SK-N-MC (cell line): ENCODE measurements at regions not wholly inside any gene's neighbourhood (a gene's known extent, or its start where the extent isn't known, plus 50 kb on each side); places are given as distances from the start of the nearest gene placed in this dataset.

Source experiments
- DNase-seq: peaks from one replicate; pipeline ENCODE4 v3.0.0-alpha.2; 2011; ENCODE audit warnings: low read depth, low spot score
- H3K27ac ChIP-seq: fragments of 200-600 bp; sonication (generic); 2 replicates; pipeline ENCODE4 v1.5.1; 2016; ENCODE audit warnings: mixed run types
- H3K36me3 ChIP-seq: fragments of 200-600 bp; sonication (generic); 2 replicates; pipeline ENCODE4 v1.6.1; 2017; ENCODE audit warnings: antibody characterized with exemption, low read length, mixed read lengths; ENCODE audit not compliant: insufficient read depth
- H3K4me3 ChIP-seq: fragments of 200-600 bp; sonication (generic); 2 replicates; pipeline ENCODE4 v1.5.1; 2016
- H3K9ac ChIP-seq: fragments of 200-600 bp; sonication (generic); 2 replicates; pipeline ENCODE4 v1.8.0; 2017; ENCODE audit warnings: mixed run types, mixed read lengths; ENCODE audit not compliant: insufficient read length
- H3K9me3 ChIP-seq: fragments of 200-600 bp; sonication (generic); 2 replicates; pipeline ENCODE4 v1.6.1; 2017; ENCODE audit warnings: low read depth, mild to moderate bottlenecking, antibody characterized with exemption, low read length, moderate library complexity, mixed read lengths
- EZH2 ChIP-seq: fragments of 200-600 bp; sonication (generic); IDR thresholded peaks from one replicate; pipeline ENCODE4 v1.6.1; 2017; ENCODE audit warnings: antibody characterized with exemption
- FOXP2 ChIP-seq: optimal IDR thresholded peaks from 2 replicates; pipeline ENCODE3; 2011; ENCODE audit warnings: mild to moderate bottlenecking, moderate library complexity; ENCODE audit not compliant: insufficient read depth; ENCODE audit errors: extremely low read length, control extremely low read depth
- POLR2AphosphoS5 ChIP-seq: IDR thresholded peaks from 2 replicates; pipeline ENCODE4 v1.6.1; 2012; ENCODE audit warnings: mild to moderate bottlenecking, low read depth, low read length, borderline replicate concordance

DNA sequence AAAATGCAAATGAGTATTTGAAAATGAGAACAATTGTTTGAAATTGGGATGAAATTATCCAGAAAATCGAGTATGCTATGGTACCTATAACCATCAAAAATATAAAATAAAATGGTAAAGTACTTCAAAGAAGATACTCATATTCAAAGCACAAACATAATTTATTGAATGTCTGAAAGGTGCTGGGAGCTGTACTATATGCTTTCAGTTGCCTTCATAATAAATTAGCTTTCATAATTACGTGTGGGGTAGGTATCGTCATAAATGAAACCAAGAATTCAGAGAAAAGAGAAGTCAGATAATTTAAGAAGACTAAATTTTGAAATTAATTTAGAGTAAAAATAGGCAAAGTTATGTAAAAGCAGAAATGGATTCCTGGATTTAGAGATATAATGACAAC, 721.9 kb upstream of the ACVR2A start:
- Histone ChIP-seq H3K36me3 (no peaks in the 10 kb centered on the region), H3K27ac (no peak overlapping the region), H3K9me3 (no peaks in the 10 kb centered on the region), H3K4me3 (no peak overlapping the region), H3K9ac (no peak overlapping the region)
- no peak for DNase-seq
- TF ChIP-seq FOXP2 (no peak), POLR2AphosphoS5 (no peak), EZH2 (no peak)

DNA sequence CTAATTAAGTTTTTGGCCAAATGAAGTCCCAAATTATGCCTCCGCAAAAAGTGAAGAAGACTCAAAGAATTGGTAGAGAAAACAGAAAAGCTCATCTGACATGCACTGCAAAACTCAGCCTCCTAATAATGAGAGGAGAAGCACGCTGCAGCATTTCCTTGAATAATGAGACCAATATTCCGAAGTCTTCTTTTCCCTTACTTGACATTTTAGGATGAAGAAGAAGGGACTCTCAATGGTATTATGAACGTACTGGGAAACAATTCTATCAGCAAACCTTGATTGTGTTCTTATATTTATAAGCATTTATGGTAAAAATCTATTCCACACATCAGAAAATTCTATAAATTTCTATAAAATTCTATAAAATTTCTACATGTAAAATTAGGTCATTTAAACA, 733.9 kb upstream of the ACVR2A start:
- Histone ChIP-seq H3K9ac (no peak overlapping the region), H3K9me3 (no peaks in the 10 kb centered on the region), H3K36me3 (no peaks in the 10 kb centered on the region), H3K27ac (no peak overlapping the region), H3K4me3 (no peak overlapping the region)
- no peak for DNase-seq
- TF ChIP-seq POLR2AphosphoS5 (no peak), EZH2 (no peak), FOXP2 (no peak)

DNA sequence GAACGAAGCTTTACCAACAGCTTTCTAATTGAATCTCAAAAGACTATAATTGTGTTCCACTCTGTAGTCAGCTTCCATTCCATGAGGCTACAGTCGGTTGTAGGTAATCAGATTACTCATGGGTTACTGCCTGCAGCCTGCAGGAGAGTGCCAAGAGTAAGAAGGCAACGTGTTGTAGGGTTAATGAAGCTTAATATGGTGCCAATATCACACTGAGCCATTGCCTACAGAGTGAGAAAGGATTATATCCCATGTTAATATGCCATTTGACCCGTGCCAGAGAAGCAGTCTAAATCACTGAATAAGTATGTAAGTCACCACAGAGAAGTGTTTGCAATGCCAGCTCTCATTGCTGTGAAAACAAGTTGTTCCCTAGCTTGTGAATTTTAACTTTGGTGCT, 734.5 kb upstream of the ACVR2A start:
- H3K9me3 ChIP-seq = no peaks in the 10 kb centered on the region
- TF ChIP-seq FOXP2 (no peak), EZH2 (no peak), POLR2AphosphoS5 (no peak)
- H3K4me3 ChIP-seq = no peak overlapping the region
- DNase-seq = no peak
- no peak overlapping the region for H3K27ac ChIP-seq
- no peaks in the 10 kb centered on the region for H3K36me3 ChIP-seq
- H3K9ac ChIP-seq = no peak overlapping the region

DNA sequence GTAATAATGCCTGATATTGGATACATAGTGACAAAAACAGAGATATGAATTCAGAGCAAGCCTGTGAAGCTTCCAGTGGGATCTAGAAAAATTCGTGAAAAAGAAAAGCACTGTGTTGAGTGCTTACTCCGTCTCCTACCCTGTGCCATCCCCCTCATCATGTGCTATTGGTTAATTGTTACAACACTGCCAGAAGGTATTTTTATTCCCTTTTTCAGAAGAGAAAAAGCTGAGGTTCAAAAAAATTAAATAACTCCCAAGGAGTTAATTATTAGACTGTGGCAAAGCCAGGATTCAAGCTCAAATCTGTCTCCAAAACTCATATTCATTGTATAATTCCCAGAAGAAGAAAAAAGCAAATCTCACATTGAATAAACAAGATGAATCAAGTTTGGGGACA, 735.5 kb upstream of the ACVR2A start:
- H3K27ac ChIP-seq = no peak overlapping the region
- no peak for DNase-seq
- no peaks in the 10 kb centered on the region for H3K36me3 ChIP-seq
- no peak overlapping the region for H3K4me3 ChIP-seq
- no peak for TF ChIP-seq FOXP2
- no peak for TF ChIP-seq POLR2AphosphoS5
- TF ChIP-seq EZH2 = no peak
- no peaks in the 10 kb centered on the region for H3K9me3 ChIP-seq
- peak overlapping the region; percentile 13 for H3K9ac ChIP-seq

DNA sequence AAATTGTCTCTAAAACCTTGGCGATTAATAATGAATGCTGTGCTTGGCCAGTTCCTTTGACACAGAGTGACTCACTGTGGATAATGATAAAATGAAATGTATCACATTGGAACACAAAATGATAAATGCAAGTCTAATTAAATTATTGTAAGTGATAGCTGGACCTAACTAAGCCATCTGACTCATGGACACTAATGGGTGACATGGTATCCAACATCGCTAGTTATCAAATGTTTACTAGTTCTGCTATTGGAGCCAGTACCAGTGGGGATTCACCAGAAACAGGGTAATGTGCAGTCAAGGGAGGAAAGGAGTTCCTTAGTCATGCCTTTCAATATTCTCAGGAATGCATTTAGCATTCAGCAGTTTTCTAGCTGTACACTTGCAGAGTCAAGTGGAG, 736.3 kb upstream of the ACVR2A start:
- Histone ChIP-seq H3K36me3 (no peaks in the 10 kb centered on the region), H3K9ac (no peak overlapping the region), H3K27ac (no peak overlapping the region), H3K9me3 (no peaks in the 10 kb centered on the region), H3K4me3 (no peak overlapping the region)
- TF ChIP-seq POLR2AphosphoS5 = no peak
- TF ChIP-seq EZH2 = no peak
- TF ChIP-seq FOXP2 = no peak
- no peak for DNase-seq

DNA sequence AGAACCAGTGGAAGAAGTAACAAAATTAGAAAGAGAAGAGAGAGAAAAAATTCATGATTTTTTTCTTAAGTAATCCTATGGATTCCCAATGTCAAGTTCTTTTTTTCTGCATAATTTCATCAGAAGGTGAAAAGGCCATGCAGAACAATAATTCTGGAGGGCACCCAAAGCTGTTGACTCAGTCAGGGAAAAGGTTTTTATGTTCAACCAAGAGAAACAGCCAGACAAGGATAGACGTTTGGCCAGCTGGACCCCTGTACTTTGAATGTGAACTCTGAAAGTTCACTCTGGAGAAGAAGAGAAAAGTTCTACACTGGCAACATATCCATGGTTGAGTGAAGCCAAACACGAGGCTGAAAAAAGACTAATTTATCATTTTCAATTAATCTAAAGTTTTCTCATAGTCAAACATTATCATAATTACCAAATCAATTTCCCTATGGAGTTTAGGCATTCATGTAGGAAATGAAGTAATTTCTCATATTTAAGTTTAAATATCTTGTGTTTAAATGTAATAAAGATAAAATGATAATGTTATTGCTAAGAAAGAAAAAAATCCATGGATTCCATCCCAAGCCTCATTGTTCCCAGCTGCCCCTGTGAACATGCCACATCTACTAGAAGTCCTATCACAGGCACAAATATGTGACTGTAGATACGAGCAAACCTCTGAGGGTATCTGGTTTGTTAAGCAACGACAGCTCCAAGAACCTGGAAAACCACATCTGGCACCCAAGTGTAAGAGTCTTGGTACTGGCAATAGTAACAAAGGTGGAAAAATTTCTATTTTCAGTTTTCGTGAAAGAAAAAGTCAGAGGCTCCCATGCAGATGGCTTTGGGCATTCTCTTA, 742.7 kb upstream of the ACVR2A start:
- no peak for TF ChIP-seq FOXP2
- no peak for TF ChIP-seq POLR2AphosphoS5
- TF ChIP-seq EZH2 = no peak

DNA sequence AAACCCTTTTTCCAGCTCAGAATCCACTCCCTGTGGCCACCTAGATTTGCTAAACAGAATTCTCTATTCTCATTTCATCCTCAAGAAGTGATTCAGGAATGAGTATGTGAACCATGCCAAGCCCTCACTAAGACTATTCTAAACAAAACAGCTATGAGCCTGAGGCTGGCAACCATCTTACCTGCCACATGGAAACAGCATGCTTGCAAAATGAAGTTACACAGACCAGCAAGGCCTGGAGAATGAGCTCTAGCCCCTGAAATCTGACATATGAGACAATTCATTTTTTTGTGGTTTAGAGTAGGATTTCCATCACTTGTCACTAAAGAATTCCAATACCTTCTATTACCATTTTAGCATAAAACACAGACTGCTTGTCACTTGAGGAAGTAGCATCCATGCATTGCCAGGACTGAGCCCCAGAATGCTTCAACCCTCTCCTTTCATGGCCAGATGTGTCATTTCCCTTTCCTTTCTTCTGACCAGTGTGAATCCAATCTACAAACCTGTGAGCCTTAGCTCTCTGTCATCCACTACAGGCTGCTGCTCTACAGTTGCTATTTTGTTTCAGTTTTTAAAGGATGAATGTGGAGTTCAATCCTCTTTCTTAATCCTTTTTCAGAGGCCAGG, 744.3 kb upstream of the ACVR2A start:
- Histone ChIP-seq H3K9ac (no peak overlapping the region), H3K9me3 (no peaks in the 10 kb centered on the region), H3K4me3 (no peak overlapping the region), H3K27ac (no peak overlapping the region), H3K36me3 (no peaks in the 10 kb centered on the region)
- TF ChIP-seq EZH2 (no peak), POLR2AphosphoS5 (no peak), FOXP2 (no peak)
- DNase-seq = no peak

More for the DNA sequence above, 742.7 kb upstream of the ACVR2A start:
- Histone ChIP-seq H3K9ac (no peak overlapping the region), H3K36me3 (no peaks in the 10 kb centered on the region), H3K9me3 (no peaks in the 10 kb centered on the region), H3K27ac (no peak overlapping the region), H3K4me3 (no peak overlapping the region)
- no peak for DNase-seq

DNA sequence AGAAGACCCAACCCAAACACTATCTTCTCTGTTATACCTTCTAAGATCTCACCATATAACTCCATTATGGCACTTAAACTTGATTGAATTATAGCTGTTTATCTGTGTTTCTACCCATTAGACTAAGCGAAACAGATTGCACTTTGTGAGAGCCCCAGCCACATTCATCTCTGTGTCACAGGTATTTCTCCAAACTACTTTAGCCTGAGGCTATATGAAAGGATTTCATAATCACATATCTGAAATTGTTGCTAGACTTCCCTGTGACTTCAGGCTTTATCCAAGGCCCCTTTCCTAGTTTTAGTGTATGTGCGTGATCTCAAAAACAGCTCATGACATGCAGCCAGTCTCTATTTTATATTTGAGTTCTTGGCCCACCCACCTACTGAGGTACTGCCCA, 745.0 kb upstream of the ACVR2A start:
- Histone ChIP-seq H3K9me3 (no peaks in the 10 kb centered on the region), H3K9ac (no peak overlapping the region), H3K27ac (no peak overlapping the region), H3K4me3 (no peak overlapping the region), H3K36me3 (no peaks in the 10 kb centered on the region)
- TF ChIP-seq EZH2 = no peak
- TF ChIP-seq FOXP2 = no peak
- no peak for TF ChIP-seq POLR2AphosphoS5
- no peak for DNase-seq

DNA sequence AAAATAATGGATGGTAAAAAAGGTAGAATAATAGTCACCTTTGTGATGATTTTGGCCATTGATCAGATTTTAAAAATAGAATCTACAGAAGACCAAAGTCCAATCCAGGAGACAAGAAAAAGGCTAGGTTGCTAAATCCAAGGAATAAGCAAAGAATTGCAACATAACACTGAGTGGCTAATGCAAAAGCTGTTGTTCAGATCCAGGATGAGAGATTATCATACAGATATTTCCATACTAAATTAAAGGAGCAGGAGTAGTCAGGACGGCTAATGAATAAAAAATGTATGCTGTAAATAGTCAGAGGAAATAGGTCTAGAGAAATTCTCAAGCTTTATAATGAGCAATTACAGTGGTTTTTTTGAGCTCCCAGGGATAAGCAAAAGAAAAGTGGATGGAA, 745.9 kb upstream of the ACVR2A start:
- no peak overlapping the region for H3K4me3 ChIP-seq
- no peaks in the 10 kb centered on the region for H3K9me3 ChIP-seq
- no peak for TF ChIP-seq POLR2AphosphoS5
- TF ChIP-seq FOXP2 = no peak
- H3K9ac ChIP-seq = no peak overlapping the region
- no peak overlapping the region for H3K27ac ChIP-seq
- no peaks in the 10 kb centered on the region for H3K36me3 ChIP-seq
- DNase-seq = no peak
